Upper lobe of left lung (tissue), 6 donors: ENCODE measurements at regions not wholly inside any gene's neighbourhood (a gene's known extent, or its start where the extent isn't known, plus 50 kb on each side); places are given as distances from the start of the nearest gene placed in this dataset.

Experiments used
- ATAC-seq, 2 donors: fragments of 200-7000 bp; cut with Tn5 transposase; one replicate each; pipeline ENCODE4 v1.9.1; 2022; ENCODE audit warnings: mild to moderate bottlenecking in 2 of 2, moderate library complexity in 2 of 2; ENCODE audit not compliant: low FRiP score in 2 of 2
- DNase-seq, 2 donors: peaks; one replicate each; pipeline ENCODE4 v3.0.0-alpha.2; 2019 to 2020
- H3K27ac ChIP-seq, 4 donors: fragments of 200-600 bp; sonication (generic); one replicate each; pipeline ENCODE4 v1.5.1; 2016 to 2019
- H3K27me3 ChIP-seq, 4 donors: fragments of 200-600 bp; sonication (generic); one replicate each; pipeline ENCODE4 v1.5.1; 2017 to 2019
- H3K36me3 ChIP-seq, 4 donors: fragments of 200-600 bp; sonication (generic); one replicate each; pipeline ENCODE4 v1.5.1; 2016 to 2019
- H3K4me1 ChIP-seq, 4 donors: fragments of 200-600 bp; sonication (generic); one replicate each; pipeline ENCODE4 v1.5.1; 2018 to 2019
- H3K4me3 ChIP-seq, 4 donors: fragments of 200-600 bp; sonication (generic); one replicate each; pipeline ENCODE4 v1.5.1; 2017 to 2019; ENCODE audit warnings: mild to moderate bottlenecking in 2 of 4, moderate library complexity in 1 of 4
- H3K9me3 ChIP-seq, 4 donors: fragments of 200-600 bp; sonication (generic); one replicate each; pipeline ENCODE4 v1.5.1; 2018 to 2019
- CTCF ChIP-seq, 6 experiments: fragments of 450-650 bp in 4 of 6; fragments of 200-600 bp in 2 of 6; sonication (generic) in 2 of 6; IDR thresholded peaks; one replicate each; pipeline ENCODE4 v1.5.1; 2016 to 2019; ENCODE audit warnings: antibody characterized with exemption in 6 of 6
- EP300 ChIP-seq, 4 donors: sonication (generic); formaldehyde crosslinking; IDR thresholded peaks; one replicate each; pipeline ENCODE4 v1.5.1; 2017; ENCODE audit warnings: antibody characterized with exemption in 4 of 4, control low read depth in 2 of 4
- POLR2A ChIP-seq, 4 donors: fragments of 450-650 bp; IDR thresholded peaks; one replicate each; pipeline ENCODE4 v1.5.1; 2016 to 2017; ENCODE audit warnings: antibody characterized with exemption in 4 of 4, mild to moderate bottlenecking in 2 of 4
- POLR2AphosphoS5 ChIP-seq, 2 donors: sonication (generic); formaldehyde crosslinking; IDR thresholded peaks; one replicate each; pipeline ENCODE4 v1.5.1; 2017; ENCODE audit warnings: antibody characterized with exemption in 2 of 2
- WGBS, 2 donors: methylation state at CpG; one replicate each; pipeline ENCODE4 v1.1.5; 2017 to 2018; 5-methylcytosine and 5-hydroxymethylcytosine counted together
- donor health status: DM: no; HTN: no; CAD: no; lungs with moderate emphysema.
- donor health status: DM: no; HTN: yes; CAD: no; lungs with severe emphysema.

- Histone ChIP-seq H3K9me3 (no peaks in the 10 kb centered on the region), H3K27me3 (no peaks in the 10 kb centered on the region), H3K36me3 (no peaks in the 10 kb centered on the region), H3K4me3 (no peak overlapping the region), H3K4me1 (no peaks in the 10 kb centered on the region), H3K27ac (no peak overlapping the region)
- ATAC-seq (no peak), DNase-seq (no peak)
- TF ChIP-seq POLR2AphosphoS5 (IDR thresholded peaks at IDR 0.05) (no peak), CTCF (IDR thresholded peaks at IDR 0.05) (no peak), EP300 (IDR thresholded peaks at IDR 0.05) (no peak), POLR2A (IDR thresholded peaks at IDR 0.05) (no peak)
- WGBS, 2 donors, result 78 to 93% methylated on average over 1 of the region's 1 CpG
These were observed 1478.2 kb upstream of the MIR17HG start for GRCh38 chr13:89869312-89869711.

- H3K36me3 ChIP-seq, result no peaks in the 10 kb centered on the region
- ATAC-seq (no peak), DNase-seq (no peak)
- no peak for TF ChIP-seq EP300 (IDR thresholded peaks at IDR 0.05)
- no peak for TF ChIP-seq POLR2A (IDR thresholded peaks at IDR 0.05)
- TF ChIP-seq CTCF (IDR thresholded peaks at IDR 0.05), result no peak
- no peak for TF ChIP-seq POLR2AphosphoS5 (IDR thresholded peaks at IDR 0.05)
- H3K9me3 ChIP-seq, result no peaks in the 10 kb centered on the region
- no peak overlapping the region for H3K4me3 ChIP-seq
- H3K27ac ChIP-seq, result no peak overlapping the region
- no peaks in the 10 kb centered on the region for H3K27me3 ChIP-seq
- H3K4me1 ChIP-seq, result no peaks in the 10 kb centered on the region
- 88 to 91% methylated on average over 1 of the region's 1 CpG for WGBS, 2 donors
These were observed 1468.6 kb upstream of the MIR17HG start for GRCh38 chr13:89878904-89879303.

GRCh38 chr13:89880201-89880600 is 1467.3 kb upstream of the MIR17HG start:
- WGBS, 2 donors, result 93% methylated on average over 13 of the region's 13 CpGs
- H3K36me3 ChIP-seq, result no peaks in the 10 kb centered on the region
- no peak overlapping the region for H3K4me3 ChIP-seq
- ATAC-seq (no peak), DNase-seq (peak in 1 of 2 donors; percentile 9)
- no peaks in the 10 kb centered on the region for H3K4me1 ChIP-seq
- H3K27me3 ChIP-seq, result no peaks in the 10 kb centered on the region
- no peak overlapping the region for H3K27ac ChIP-seq
- H3K9me3 ChIP-seq, result no peaks in the 10 kb centered on the region
- TF ChIP-seq POLR2A (IDR thresholded peaks at IDR 0.05) (no peak), CTCF (IDR thresholded peaks at IDR 0.05) (no peak), EP300 (IDR thresholded peaks at IDR 0.05) (no peak), POLR2AphosphoS5 (IDR thresholded peaks at IDR 0.05) (no peak)

GRCh38 chr13:89883893-89884448 is 1463.5 kb upstream of the MIR17HG start:
- WGBS, 2 donors, result 92 to 97% methylated on average over 10 to 41 of the region's 41 CpGs
- no peaks in the 10 kb centered on the region for H3K9me3 ChIP-seq
- TF ChIP-seq POLR2A (IDR thresholded peaks at IDR 0.05) (no peak), POLR2AphosphoS5 (IDR thresholded peaks at IDR 0.05) (no peak), CTCF (IDR thresholded peaks at IDR 0.05) (no peak), EP300 (IDR thresholded peaks at IDR 0.05) (no peak)
- no peaks in the 10 kb centered on the region for H3K4me1 ChIP-seq
- no peak overlapping the region for H3K4me3 ChIP-seq
- no peaks in the 10 kb centered on the region for H3K36me3 ChIP-seq
- H3K27me3 ChIP-seq, result no peaks in the 10 kb centered on the region
- no peak overlapping the region for H3K27ac ChIP-seq
- ATAC-seq (no peak), DNase-seq (peak in 1 of 2 donors; percentile 74)

- H3K4me1 ChIP-seq, result no peaks in the 10 kb centered on the region
- H3K9me3 ChIP-seq, result no peaks in the 10 kb centered on the region
- H3K27me3 ChIP-seq, result no peaks in the 10 kb centered on the region
- no peak overlapping the region for H3K4me3 ChIP-seq
- TF ChIP-seq CTCF (IDR thresholded peaks at IDR 0.05) (no peak), POLR2A (IDR thresholded peaks at IDR 0.05) (no peak), POLR2AphosphoS5 (IDR thresholded peaks at IDR 0.05) (no peak), EP300 (IDR thresholded peaks at IDR 0.05) (no peak)
- no peak for ATAC-seq
- DNase-seq, result no peak
- no peak overlapping the region for H3K27ac ChIP-seq
- H3K36me3 ChIP-seq, result no peaks in the 10 kb centered on the region
These were observed 1456.7 kb upstream of the MIR17HG start for GRCh38 chr13:89890806-89891205.
